AG08395 (cell line): ENCODE measurements at regions not wholly inside any gene's neighbourhood (a gene's known extent, or its start where the extent isn't known, plus 50 kb on each side); places are given as distances from the start of the nearest gene placed in this dataset.

Source experiments
- DNase-seq: peaks from one replicate; pipeline ENCODE4 v3.0.0; 2012; ENCODE audit warnings: mixed read lengths, low spot score

GRCh38 chr4:122555216-122555615 is 65.7 kb downstream of the IL21 start:
- no peak for DNase-seq

- no peak for DNase-seq
These were observed 67.4 kb downstream of the IL21 start for GRCh38 chr4:122553432-122553831.

GRCh38 chr4:122552898-122553297 is 68.0 kb downstream of the IL21 start:
- no peak for DNase-seq

- no peak for DNase-seq
These were observed 71.8 kb downstream of the IL21 start for GRCh38 chr4:122548886-122549630.

- no peak for DNase-seq
These were observed 72.4 kb downstream of the IL21 start for GRCh38 chr4:122548452-122548851.

GRCh38 chr4:122542411-122543236 is 78.2 kb downstream of the IL21 start:
- DNase-seq, result peak; percentile 35

GRCh38 chr4:122541996-122542395 is 78.9 kb downstream of the IL21 start:
- DNase-seq, result no peak

GRCh38 chr4:122540838-122541237 is 80.0 kb downstream of the IL21 start:
- DNase-seq, result no peak

GRCh38 chr4:122539861-122540465 is 80.9 kb downstream of the IL21 start:
- no peak for DNase-seq

- no peak for DNase-seq
These were observed 81.0 kb upstream of the IL2 start for GRCh38 chr4:122537388-122538135.

GRCh38 chr4:122536001-122536400 is 79.5 kb upstream of the IL2 start:
- DNase-seq, result no peak

GRCh38 chr4:122534776-122535175 is 78.3 kb upstream of the IL2 start:
- DNase-seq, result no peak

- no peak for DNase-seq
These were observed 77.3 kb upstream of the IL2 start for GRCh38 chr4:122533841-122534240.

GRCh38 chr4:122532766-122533165 is 76.2 kb upstream of the IL2 start:
- DNase-seq, result no peak

GRCh38 chr4:122531514-122531913 is 75.0 kb upstream of the IL2 start:
- DNase-seq, result no peak

- no peak for DNase-seq
These were observed 74.5 kb upstream of the IL2 start for GRCh38 chr4:122531038-122531437.

- no peak for DNase-seq
These were observed 72.4 kb upstream of the IL2 start for GRCh38 chr4:122528879-122529278.

- DNase-seq, result no peak
These were observed 69.3 kb upstream of the IL2 start for GRCh38 chr4:122525865-122526264.

GRCh38 chr4:122524176-122524575 is 67.7 kb upstream of the IL2 start:
- no peak for DNase-seq

GRCh38 chr4:122522944-122523343 is 66.4 kb upstream of the IL2 start:
- DNase-seq, result no peak

GRCh38 chr4:122517345-122517744 is 60.8 kb upstream of the IL2 start:
- DNase-seq, result no peak

GRCh38 chr4:122516376-122516775 is 59.9 kb upstream of the IL2 start:
- no peak for DNase-seq
